ENCODE measurements at regions not wholly inside any gene's neighbourhood (a gene's known extent, or its start where the extent isn't known, plus 50 kb on each side); places are given as distances from the start of the nearest gene placed in this dataset.

- no peak for DNase-seq
Measured at GRCh38 chr2:133952420-133952819, 301.5 kb upstream of the MGAT5 start.

GRCh38 chr2:133952896-133953295 lies 301.0 kb upstream of the MGAT5 start:
- DNase-seq, result no peak

GRCh38 chr2:133953524-133953923 lies 300.3 kb upstream of the MGAT5 start:
- no peak for DNase-seq

DNA sequence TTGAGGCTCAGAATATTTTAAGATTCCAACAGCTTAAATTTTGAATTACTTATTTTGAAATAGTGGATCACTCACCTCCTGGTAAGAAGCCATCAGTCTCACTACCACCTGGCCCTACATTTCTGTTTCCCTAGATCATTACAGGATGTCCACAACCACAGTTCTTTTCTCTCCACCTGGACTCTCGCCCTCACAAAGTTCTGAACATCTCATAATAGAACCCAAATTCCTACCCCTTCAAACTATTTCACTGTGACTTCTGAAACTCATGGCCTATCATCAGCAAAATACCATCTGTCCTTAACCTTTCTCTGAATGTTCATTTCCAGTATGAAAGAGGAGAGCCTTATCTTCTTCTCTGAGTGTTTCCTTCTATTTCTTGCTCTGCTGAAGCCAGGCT lies 299.2 kb upstream of the MGAT5 start:
- no peak for DNase-seq

GRCh38 chr2:133955169-133955568 lies 298.7 kb upstream of the MGAT5 start:
- no peak for DNase-seq

GRCh38 chr2:133956434-133956935 lies 297.4 kb upstream of the MGAT5 start:
- DNase-seq, result no peak

GRCh38 chr2:133957724-133958480 lies 296.0 kb upstream of the MGAT5 start:
- DNase-seq, result no peak

DNA sequence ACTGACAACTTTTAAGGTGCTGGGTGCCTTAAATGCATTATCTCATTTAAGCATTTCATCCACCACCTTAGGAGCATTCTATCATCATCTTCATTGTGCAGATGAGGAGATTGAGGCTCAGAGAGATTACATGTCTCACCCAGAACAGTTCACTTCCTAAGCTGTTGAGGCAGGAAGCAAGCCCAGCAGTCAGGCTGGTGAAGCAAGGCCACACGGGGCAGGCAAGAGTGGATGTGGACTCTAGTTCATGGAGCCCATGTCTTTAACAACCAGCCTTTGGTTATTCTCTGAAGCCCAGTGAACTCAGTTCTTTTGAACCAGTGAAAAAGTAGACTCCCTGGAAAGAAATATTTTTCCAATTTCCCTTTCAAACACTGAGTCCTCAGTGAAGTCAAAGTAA lies 294.8 kb upstream of the MGAT5 start:
- no peak for DNase-seq

GRCh38 chr2:133966720-133967304 lies 287.1 kb upstream of the MGAT5 start:
- DNase-seq, result no peak

GRCh38 chr2:133967326-133967725 lies 286.5 kb upstream of the MGAT5 start:
- DNase-seq, result no peak

GRCh38 chr2:133968446-133968845 lies 285.4 kb upstream of the MGAT5 start:
- DNase-seq, result no peak

GRCh38 chr2:133970641-133971040 lies 283.2 kb upstream of the MGAT5 start:
- DNase-seq, result no peak

GRCh38 chr2:133972297-133972696 lies 281.6 kb upstream of the MGAT5 start:
- DNase-seq, result no peak

DNA sequence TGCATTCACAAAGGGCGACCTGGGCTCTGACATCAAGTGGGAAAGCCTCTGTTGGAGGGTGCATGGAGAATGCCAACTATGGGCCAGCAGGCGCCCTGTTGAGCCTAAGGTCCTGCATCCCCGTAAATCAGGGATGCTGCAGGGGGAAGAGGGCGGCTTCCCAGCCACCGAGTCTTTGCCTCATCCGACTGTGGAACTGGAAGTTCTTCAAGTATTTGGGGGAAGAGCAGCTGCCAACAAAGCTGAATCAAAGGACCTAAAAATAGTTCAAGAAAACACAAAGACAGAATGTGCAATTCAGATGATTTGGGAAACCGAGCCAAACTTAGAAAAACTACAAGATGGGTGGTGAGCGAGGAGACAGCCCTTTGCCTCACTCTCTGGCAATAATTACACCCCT lies 281.1 kb upstream of the MGAT5 start:
- no peak for DNase-seq

- DNase-seq, result no peak
Measured at GRCh38 chr2:133974353-133974752, 279.5 kb upstream of the MGAT5 start.

- DNase-seq, result no peak
Measured at GRCh38 chr2:133975135-133975534, 278.7 kb upstream of the MGAT5 start.

GRCh38 chr2:133975676-133976428 lies 278.0 kb upstream of the MGAT5 start:
- no peak for DNase-seq

DNA sequence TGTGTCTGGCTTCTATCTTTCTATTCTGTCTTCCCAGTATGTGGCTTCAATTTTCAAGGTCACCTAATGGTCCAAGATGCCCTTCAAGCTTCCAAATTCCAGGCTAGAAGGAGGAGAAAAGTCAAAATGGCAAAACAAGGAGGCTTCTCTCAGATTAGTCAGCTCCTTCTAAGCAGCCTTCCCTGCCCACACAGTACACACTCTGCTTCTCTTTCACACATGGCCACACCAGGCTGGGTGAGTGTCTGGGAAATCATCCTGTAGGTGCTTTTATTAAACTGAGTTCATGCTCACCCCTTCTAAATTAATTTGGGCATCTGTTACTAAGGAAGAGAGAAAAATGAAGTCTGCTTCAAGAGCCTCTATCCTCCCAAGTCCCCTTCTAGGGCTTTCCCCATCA lies 277.2 kb upstream of the MGAT5 start:
- no peak for DNase-seq

DNA sequence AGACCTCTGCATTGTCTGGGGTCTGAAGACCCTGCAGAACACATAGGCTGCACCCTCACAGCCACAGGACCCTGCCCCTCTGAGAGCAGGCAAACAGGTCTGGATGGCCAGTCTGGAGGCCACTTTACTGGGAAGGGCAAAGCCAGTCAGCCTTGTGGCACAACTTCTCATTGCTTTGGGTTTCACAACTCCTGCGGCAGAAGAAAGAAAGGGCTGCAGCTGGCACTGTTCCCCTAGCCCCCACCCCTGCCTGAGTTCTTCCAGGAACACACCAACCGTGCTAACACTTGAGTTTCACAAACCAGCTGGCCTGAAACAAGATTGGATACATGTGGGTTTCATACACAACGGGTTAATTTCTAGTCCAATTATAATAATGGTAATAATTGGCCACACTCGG lies 276.5 kb upstream of the MGAT5 start:
- no peak for DNase-seq

GRCh38 chr2:133982256-133982655 lies 271.6 kb upstream of the MGAT5 start:
- no peak for DNase-seq

DNA sequence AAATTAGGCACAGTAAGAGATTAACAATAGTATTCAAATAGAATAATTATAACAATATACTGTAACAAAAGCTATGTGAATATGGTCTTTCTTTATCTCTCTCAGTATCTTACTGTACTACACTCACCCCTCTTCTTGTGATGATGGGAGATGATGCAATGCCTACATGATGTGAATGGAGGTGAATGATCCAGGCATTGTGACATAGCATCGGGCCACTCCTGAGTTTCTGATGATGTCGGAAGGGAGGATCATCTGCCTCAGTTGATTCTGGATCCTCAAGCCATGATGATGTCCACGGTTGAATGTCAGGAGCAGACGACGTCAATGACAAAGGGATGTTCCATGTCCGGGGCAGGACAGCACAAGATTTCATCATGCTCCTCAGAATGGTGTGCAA lies 268.3 kb upstream of the MGAT5 start:
- DNase-seq, result no peak

DNA sequence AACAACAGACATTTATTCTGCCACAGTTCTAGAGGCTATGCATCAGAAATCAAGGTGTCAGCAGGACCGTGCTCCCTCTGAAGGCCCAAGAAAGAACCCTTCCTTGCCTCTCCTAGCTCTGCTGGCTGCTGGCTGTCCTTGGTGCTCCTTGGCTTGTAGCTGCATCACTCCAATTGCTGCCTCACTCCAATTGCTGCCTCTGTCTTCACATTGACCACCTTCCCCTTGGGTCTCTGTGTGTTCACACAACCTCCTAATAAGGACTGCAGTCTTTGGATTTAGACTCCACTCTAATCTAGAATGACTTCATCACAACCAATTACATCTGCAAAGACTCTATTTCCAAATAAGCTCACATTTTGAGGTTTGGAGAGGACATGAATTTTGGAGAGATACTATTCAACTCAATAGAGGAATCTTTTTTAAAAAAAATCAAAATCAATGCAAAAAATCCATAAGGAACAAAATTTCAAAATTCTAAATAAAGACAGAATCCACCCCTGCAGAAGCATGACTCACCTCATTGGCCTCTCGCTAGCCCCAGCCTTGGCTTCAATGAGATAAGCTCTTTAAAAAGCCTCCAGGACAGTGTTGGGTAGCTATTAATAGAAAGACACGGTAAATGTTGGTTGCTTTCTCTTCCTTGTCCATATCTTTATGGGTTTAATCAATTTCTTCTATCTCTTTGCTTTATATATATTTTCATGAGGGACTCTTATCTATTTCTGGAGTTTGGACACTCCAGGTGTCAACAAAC lies 267.6 kb upstream of the MGAT5 start:
- DNase-seq, result no peak

Data from NCI-H1048 (cell line).